Stimulated activated CD4-positive, alpha-beta T cell treated with anti-CD3 and anti-CD28 coated beads, Interleukin-15, amount 100 ng/mL, for 48 hours (primary cell): ENCODE measurements at regions not wholly inside any gene's neighbourhood (a gene's known extent, or its start where the extent isn't known, plus 50 kb on each side); places are given as distances from the start of the nearest gene placed in this dataset.

Source experiments
- DNase-seq, 2 donors: peaks; one replicate each; pipeline ENCODE4 v3.0.0-alpha.2; 2020; ENCODE audit warnings: low read depth in 2 of 2

- no peak for DNase-seq
These were observed 1076.5 kb downstream of the MAT2B start for GRCh38 chr5:164581889-164582288.

- no peak for DNase-seq
These were observed 1088.6 kb downstream of the MAT2B start for GRCh38 chr5:164593982-164594381.

GRCh38 chr5:164597293-164597900 is 1092.0 kb downstream of the MAT2B start:
- no peak for DNase-seq

GRCh38 chr5:164600274-164600673 is 1094.9 kb downstream of the MAT2B start:
- no peak for DNase-seq

GRCh38 chr5:164600929-164601535 is 1095.6 kb downstream of the MAT2B start:
- DNase-seq: no peak

GRCh38 chr5:164608507-164608906 is 1103.1 kb downstream of the MAT2B start:
- no peak for DNase-seq

- no peak for DNase-seq
These were observed 1105.0 kb downstream of the MAT2B start for GRCh38 chr5:164610374-164610773.

GRCh38 chr5:164614707-164615106 is 1109.3 kb downstream of the MAT2B start:
- no peak for DNase-seq

GRCh38 chr5:164617290-164617689 is 1111.9 kb downstream of the MAT2B start:
- DNase-seq: no peak

GRCh38 chr5:164627021-164627420 is 1121.6 kb downstream of the MAT2B start:
- DNase-seq: no peak

- DNase-seq: no peak
These were observed 1131.0 kb downstream of the MAT2B start for GRCh38 chr5:164636456-164636855.

- DNase-seq: no peak
These were observed 1132.6 kb downstream of the MAT2B start for GRCh38 chr5:164637931-164638521.

GRCh38 chr5:164649266-164649665 is 1143.8 kb downstream of the MAT2B start:
- no peak for DNase-seq

GRCh38 chr5:164650427-164650826 is 1145.0 kb downstream of the MAT2B start:
- DNase-seq: no peak

- no peak for DNase-seq
These were observed 1146.3 kb downstream of the MAT2B start for GRCh38 chr5:164651546-164652275.

GRCh38 chr5:164652276-164652660 is 1146.8 kb downstream of the MAT2B start:
- no peak for DNase-seq

GRCh38 chr5:164663198-164663989 is 1158.0 kb downstream of the MAT2B start:
- DNase-seq: no peak

- no peak for DNase-seq
These were observed 1166.2 kb downstream of the MAT2B start for GRCh38 chr5:164671640-164672039.

- no peak for DNase-seq
These were observed 1166.8 kb downstream of the MAT2B start for GRCh38 chr5:164672205-164672604.

GRCh38 chr5:164672931-164673694 is 1167.7 kb downstream of the MAT2B start:
- DNase-seq: no peak

GRCh38 chr5:164679461-164679860 is 1174.0 kb downstream of the MAT2B start:
- DNase-seq: no peak
